ENCODE measurements at regions not wholly inside any gene's neighbourhood (a gene's known extent, or its start where the extent isn't known, plus 50 kb on each side); places are given as distances from the start of the nearest gene placed in this dataset.
"Not testable (repeated sequence)": the region's sequence is repeated elsewhere in the genome, so short reads cannot be mapped to it uniquely, and the experiment has no call there.

- no peak for DNase-seq (ENCODE audit: low read depth)
These were observed 302.7 kb downstream of the SFMBT2 start for GRCh38 chr10:7108141-7108540.

- DNase-seq (ENCODE audit: low read depth) = no peak
These were observed 303.5 kb downstream of the SFMBT2 start for GRCh38 chr10:7107285-7107684.

- DNase-seq (ENCODE audit: low read depth) = not testable (repeated sequence)
These were observed 306.5 kb downstream of the SFMBT2 start for GRCh38 chr10:7104379-7104778.

- DNase-seq (ENCODE audit: low read depth) = no peak
These were observed 308.1 kb downstream of the SFMBT2 start for GRCh38 chr10:7102557-7103349.

- DNase-seq (ENCODE audit: low read depth) = no peak
These were observed 308.8 kb downstream of the SFMBT2 start for GRCh38 chr10:7102084-7102483.

GRCh38 chr10:7101451-7101850 lies 309.4 kb downstream of the SFMBT2 start:
- no peak for DNase-seq (ENCODE audit: low read depth)

- no peak for DNase-seq (ENCODE audit: low read depth)
These were observed 310.7 kb downstream of the SFMBT2 start for GRCh38 chr10:7100032-7100702.

- no peak for DNase-seq (ENCODE audit: low read depth)
These were observed 312.6 kb downstream of the SFMBT2 start for GRCh38 chr10:7098160-7098762.

- DNase-seq (ENCODE audit: low read depth) = no peak
These were observed 316.1 kb downstream of the SFMBT2 start for GRCh38 chr10:7094781-7095180.

- DNase-seq (ENCODE audit: low read depth) = no peak
These were observed 317.5 kb downstream of the SFMBT2 start for GRCh38 chr10:7093368-7093767.

GRCh38 chr10:7092603-7093002 lies 318.2 kb downstream of the SFMBT2 start:
- DNase-seq (ENCODE audit: low read depth) = no peak

GRCh38 chr10:7090529-7090928 lies 320.3 kb downstream of the SFMBT2 start:
- no peak for DNase-seq (ENCODE audit: low read depth)

GRCh38 chr10:7085913-7086589 lies 324.8 kb downstream of the SFMBT2 start:
- no peak for DNase-seq (ENCODE audit: low read depth)

- DNase-seq (ENCODE audit: low read depth) = no peak
These were observed 325.5 kb downstream of the SFMBT2 start for GRCh38 chr10:7085147-7085912.

GRCh38 chr10:7084280-7085005 lies 326.4 kb downstream of the SFMBT2 start:
- no peak for DNase-seq (ENCODE audit: low read depth)

GRCh38 chr10:7082967-7083366 lies 327.9 kb downstream of the SFMBT2 start:
- no peak for DNase-seq (ENCODE audit: low read depth)

GRCh38 chr10:7077880-7078279 lies 333.0 kb downstream of the SFMBT2 start:
- DNase-seq (ENCODE audit: low read depth) = no peak

- DNase-seq (ENCODE audit: low read depth) = no peak
These were observed 335.0 kb downstream of the SFMBT2 start for GRCh38 chr10:7075851-7076250.

- DNase-seq (ENCODE audit: low read depth) = no peak
These were observed 335.7 kb downstream of the SFMBT2 start for GRCh38 chr10:7075110-7075509.

- no peak for DNase-seq (ENCODE audit: low read depth)
These were observed 339.4 kb downstream of the SFMBT2 start for GRCh38 chr10:7071421-7071820.

- DNase-seq (ENCODE audit: low read depth) = no peak
These were observed 339.9 kb downstream of the SFMBT2 start for GRCh38 chr10:7070950-7071349.

All from HS-5 (cell line).